ENCODE measurements at regions not wholly inside any gene's neighbourhood (a gene's known extent, or its start where the extent isn't known, plus 50 kb on each side); places are given as distances from the start of the nearest gene placed in this dataset.
"Not testable (repeated sequence)": the region's sequence is repeated elsewhere in the genome, so short reads cannot be mapped to it uniquely, and the experiment has no call there.

- in situ Hi-C loops (cut with MboI; ENCODE audit: low pct_unique_long_range_greater_than_20kb in 2 of 9, low sequenced_read_pairs in 9 of 9, unreplicated experiment in 9 of 9): no loop called here
- ATAC-seq (replicated peaks in 6 of 8): no peak
- Histone ChIP-seq H3K27ac (no peak overlapping the region), H3K4me3 (no peak overlapping the region), H3K4me1 (replicated peaks in 1 of 2) (no peaks in the 10 kb centered on the region)
- 0 to 100% (median 80%) methylated on average over 1 of the region's 1 CpG; no CpG with 5 or more reads in 5 of the 10 experiments for WGBS, 10 experiments
Observed at GRCh38 chr11:91563176-91563575, 661.4 kb upstream of the FAT3 start.

- Histone ChIP-seq H3K4me1 (replicated peaks in 1 of 2) (no peaks in the 10 kb centered on the region), H3K4me3 (no peak overlapping the region), H3K27ac (no peak overlapping the region)
- in situ Hi-C loops (cut with MboI; ENCODE audit: low pct_unique_long_range_greater_than_20kb in 2 of 9, low sequenced_read_pairs in 9 of 9, unreplicated experiment in 9 of 9): no loop called here
- ATAC-seq (replicated peaks in 6 of 8): no peak
- 6 to 100% (median 75%) methylated on average over 1 to 2 of the region's 2 CpGs; no CpG with 5 or more reads in 2 of the 10 experiments for WGBS, 10 experiments
Observed at GRCh38 chr11:91560434-91560833, 664.2 kb upstream of the FAT3 start.

GRCh38 chr11:91538065-91538464, 686.6 kb upstream of the FAT3 start:
- Histone ChIP-seq H3K4me1 (replicated peaks in 1 of 2) (no peaks in the 10 kb centered on the region), H3K4me3 (no peak overlapping the region), H3K27ac (no peak overlapping the region)
- ATAC-seq (replicated peaks in 6 of 8): no peak
- in situ Hi-C loops (cut with MboI; ENCODE audit: low pct_unique_long_range_greater_than_20kb in 2 of 9, low sequenced_read_pairs in 9 of 9, unreplicated experiment in 9 of 9): no loop called here

GRCh38 chr11:91536366-91536765, 688.3 kb upstream of the FAT3 start:
- 0 to 100% (median 73%) methylated on average over 1 of the region's 1 CpG; no CpG with 5 or more reads in 1 of the 10 experiments for WGBS, 10 experiments
- H3K4me1 ChIP-seq (replicated peaks in 1 of 2): no peaks in the 10 kb centered on the region
- in situ Hi-C loops (cut with MboI; ENCODE audit: low pct_unique_long_range_greater_than_20kb in 2 of 9, low sequenced_read_pairs in 9 of 9, unreplicated experiment in 9 of 9): no loop called here
- ATAC-seq (replicated peaks in 6 of 8): no peak
- H3K4me3 ChIP-seq: no peak overlapping the region
- H3K27ac ChIP-seq: no peak overlapping the region

GRCh38 chr11:91528965-91529364, 695.7 kb upstream of the FAT3 start:
- H3K27ac ChIP-seq: no peak overlapping the region
- no peaks in the 10 kb centered on the region for H3K4me1 ChIP-seq (replicated peaks in 1 of 2)
- no peak overlapping the region for H3K4me3 ChIP-seq
- in situ Hi-C loops (cut with MboI; ENCODE audit: low pct_unique_long_range_greater_than_20kb in 2 of 9, low sequenced_read_pairs in 9 of 9, unreplicated experiment in 9 of 9): no loop called here
- WGBS, 10 experiments: 0 to 100% (median 89%) methylated on average over 1 of the region's 1 CpG; no CpG with 5 or more reads in 1 of the 10 experiments
- ATAC-seq (replicated peaks in 6 of 8): no peak

GRCh38 chr11:91527380-91528030, 697.1 kb upstream of the FAT3 start:
- Histone ChIP-seq H3K27ac (no peak overlapping the region), H3K4me3 (no peak overlapping the region), H3K4me1 (replicated peaks in 1 of 2) (no peaks in the 10 kb centered on the region)
- 0 to 100% (median 33%) methylated on average over 1 to 4 of the region's 4 CpGs; no CpG with 5 or more reads in 3 of the 10 experiments for WGBS, 10 experiments
- in situ Hi-C loops (cut with MboI; ENCODE audit: low pct_unique_long_range_greater_than_20kb in 2 of 9, low sequenced_read_pairs in 9 of 9, unreplicated experiment in 9 of 9): no loop called here
- no peak for ATAC-seq (replicated peaks in 6 of 8)

- WGBS, 10 experiments: 0 to 55% (median 16%) methylated on average over 2 to 4 of the region's 4 CpGs; no CpG with 5 or more reads in 2 of the 10 experiments
- Histone ChIP-seq H3K4me1 (replicated peaks in 1 of 2) (no peaks in the 10 kb centered on the region), H3K27ac (no peak overlapping the region), H3K4me3 (no peak overlapping the region)
- no peak for ATAC-seq (replicated peaks in 6 of 8)
- in situ Hi-C loops (cut with MboI; ENCODE audit: low pct_unique_long_range_greater_than_20kb in 2 of 9, low sequenced_read_pairs in 9 of 9, unreplicated experiment in 9 of 9): no loop called here
Observed at GRCh38 chr11:91513734-91514133, 710.9 kb upstream of the FAT3 start.

GRCh38 chr11:91497847-91498246, 726.8 kb upstream of the FAT3 start:
- no peak for ATAC-seq (replicated peaks in 6 of 8)
- Histone ChIP-seq H3K27ac (no peak overlapping the region), H3K4me3 (no peak overlapping the region), H3K4me1 (replicated peaks in 1 of 2) (no peaks in the 10 kb centered on the region)
- in situ Hi-C loops (cut with MboI; ENCODE audit: low pct_unique_long_range_greater_than_20kb in 2 of 9, low sequenced_read_pairs in 9 of 9, unreplicated experiment in 9 of 9): no loop called here
- WGBS, 10 experiments: 0 to 91% (median 67%) methylated on average over 1 of the region's 1 CpG; no CpG with 5 or more reads in 1 of the 10 experiments

GRCh38 chr11:91495837-91496236, 728.8 kb upstream of the FAT3 start:
- ATAC-seq (replicated peaks in 6 of 8): no peak
- no peaks in the 10 kb centered on the region for H3K4me1 ChIP-seq (replicated peaks in 1 of 2)
- in situ Hi-C loops (cut with MboI; ENCODE audit: low pct_unique_long_range_greater_than_20kb in 2 of 9, low sequenced_read_pairs in 9 of 9, unreplicated experiment in 9 of 9): no loop called here
- H3K27ac ChIP-seq: no peak overlapping the region
- no peak overlapping the region for H3K4me3 ChIP-seq

GRCh38 chr11:91489989-91490388, 734.6 kb upstream of the FAT3 start:
- no peak overlapping the region for H3K4me3 ChIP-seq
- WGBS, 10 experiments: 67 to 95% methylated on average over 3 of the region's 5 CpGs; no CpG with 5 or more reads in 8 of the 10 experiments
- H3K27ac ChIP-seq: no peak overlapping the region
- no peak for ATAC-seq (replicated peaks in 6 of 8)
- no peaks in the 10 kb centered on the region for H3K4me1 ChIP-seq (replicated peaks in 1 of 2)
- in situ Hi-C loops (cut with MboI; ENCODE audit: low pct_unique_long_range_greater_than_20kb in 2 of 9, low sequenced_read_pairs in 9 of 9, unreplicated experiment in 9 of 9): no loop called here

GRCh38 chr11:91483956-91484355, 740.7 kb upstream of the FAT3 start:
- H3K4me1 ChIP-seq (replicated peaks in 1 of 2); in situ Hi-C loops (cut with MboI; ENCODE audit: low pct_unique_long_range_greater_than_20kb in 2 of 9, low sequenced_read_pairs in 9 of 9, unreplicated experiment in 9 of 9); H3K4me3 ChIP-seq; H3K27ac ChIP-seq; ATAC-seq (replicated peaks in 6 of 8): not testable (repeated sequence)
- WGBS, 10 experiments: 0 to 100% (median 59%) methylated on average over 1 of the region's 1 CpG

- 0 to 100% (median 60%) methylated on average over 1 of the region's 2 CpGs; no CpG with 5 or more reads in 7 of the 10 experiments for WGBS, 10 experiments
- H3K27ac ChIP-seq; ATAC-seq (replicated peaks in 6 of 8); H3K4me3 ChIP-seq; H3K4me1 ChIP-seq (replicated peaks in 1 of 2); in situ Hi-C loops (cut with MboI; ENCODE audit: low pct_unique_long_range_greater_than_20kb in 2 of 9, low sequenced_read_pairs in 9 of 9, unreplicated experiment in 9 of 9): not testable (repeated sequence)
Observed at GRCh38 chr11:91481875-91482274, 742.7 kb upstream of the FAT3 start.

- no peak for ATAC-seq (replicated peaks in 6 of 8)
- in situ Hi-C loops (cut with MboI; ENCODE audit: low pct_unique_long_range_greater_than_20kb in 2 of 9, low sequenced_read_pairs in 9 of 9, unreplicated experiment in 9 of 9): no loop called here
- Histone ChIP-seq H3K4me3 (no peak overlapping the region), H3K4me1 (replicated peaks in 1 of 2) (no peaks in the 10 kb centered on the region), H3K27ac (no peak overlapping the region)
- WGBS, 10 experiments: 0 to 100% (median 3%) methylated on average over 1 to 3 of the region's 3 CpGs; no CpG with 5 or more reads in 3 of the 10 experiments
Observed at GRCh38 chr11:91470656-91471055, 754.0 kb upstream of the FAT3 start.

- in situ Hi-C loops (cut with MboI; ENCODE audit: low pct_unique_long_range_greater_than_20kb in 2 of 9, low sequenced_read_pairs in 9 of 9, unreplicated experiment in 9 of 9): no loop called here
- H3K4me1 ChIP-seq (replicated peaks in 1 of 2): no peaks in the 10 kb centered on the region
- ATAC-seq (replicated peaks in 6 of 8): no peak
- 0 to 100% (median 46%) methylated on average over 1 of the region's 1 CpG; no CpG with 5 or more reads in 4 of the 10 experiments for WGBS, 10 experiments
- no peak overlapping the region for H3K4me3 ChIP-seq
- no peak overlapping the region for H3K27ac ChIP-seq
Observed at GRCh38 chr11:91459840-91460239, 764.8 kb upstream of the FAT3 start.
